ENCODE measurements at regions not wholly inside any gene's neighbourhood (a gene's known extent, or its start where the extent isn't known, plus 50 kb on each side); places are given as distances from the start of the nearest gene placed in this dataset.

DNA sequence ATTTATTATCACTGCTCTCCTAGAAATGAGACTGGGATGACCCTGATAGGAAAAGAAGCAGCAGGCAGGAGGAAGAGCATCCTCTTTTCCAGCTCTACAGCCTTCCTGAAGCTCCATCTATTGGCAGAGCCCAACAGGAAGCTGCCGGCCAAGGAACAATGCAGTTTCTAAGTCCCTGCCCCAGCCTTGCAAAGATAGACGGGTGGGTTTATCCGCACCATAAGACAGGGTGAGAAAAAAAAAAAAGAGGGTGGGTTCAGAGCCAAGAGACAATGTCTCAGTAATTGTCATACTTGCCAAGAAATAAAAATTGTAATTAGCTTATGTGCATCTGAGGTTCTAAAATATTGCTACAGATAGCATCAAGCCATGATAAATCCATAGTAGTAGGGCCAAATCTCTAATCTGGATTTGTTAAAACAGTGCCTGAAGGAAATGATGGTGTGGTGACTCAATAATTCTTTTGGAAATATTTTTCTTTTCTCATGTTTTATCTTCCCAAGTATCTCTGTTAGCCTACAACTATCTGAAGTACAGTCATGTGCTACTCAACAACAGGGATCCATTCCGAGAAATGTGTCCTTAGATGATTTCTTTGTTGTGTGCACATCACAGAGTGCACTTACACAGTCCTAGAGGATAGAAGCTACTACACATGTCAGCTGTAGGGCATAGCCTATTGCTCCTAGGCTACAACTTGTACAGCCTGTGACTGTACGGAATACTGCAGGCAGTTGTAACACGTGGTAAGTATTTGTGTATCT, 242.9 kb upstream of the CXCL12 start:
- no peak for DNase-seq

DNA sequence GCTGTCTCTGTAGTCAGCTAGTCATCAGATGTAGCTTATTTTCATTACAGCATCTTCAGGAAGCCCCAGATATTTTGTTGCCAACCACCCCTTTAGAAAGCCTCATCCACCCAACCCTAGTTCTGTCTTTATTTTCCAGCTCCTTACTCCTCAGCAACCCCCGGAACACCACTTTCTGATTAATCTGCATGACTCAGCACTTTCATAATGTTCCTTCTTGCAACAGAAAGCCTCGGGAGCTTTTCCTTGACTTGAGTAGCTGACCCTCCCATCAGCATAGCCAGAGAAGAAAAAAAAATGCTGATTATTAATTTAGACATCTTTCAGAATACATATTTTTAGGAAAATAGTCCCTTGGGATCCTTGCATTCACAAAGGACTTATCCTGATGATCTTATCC, 244.0 kb upstream of the CXCL12 start:
- DNase-seq: no peak

DNA sequence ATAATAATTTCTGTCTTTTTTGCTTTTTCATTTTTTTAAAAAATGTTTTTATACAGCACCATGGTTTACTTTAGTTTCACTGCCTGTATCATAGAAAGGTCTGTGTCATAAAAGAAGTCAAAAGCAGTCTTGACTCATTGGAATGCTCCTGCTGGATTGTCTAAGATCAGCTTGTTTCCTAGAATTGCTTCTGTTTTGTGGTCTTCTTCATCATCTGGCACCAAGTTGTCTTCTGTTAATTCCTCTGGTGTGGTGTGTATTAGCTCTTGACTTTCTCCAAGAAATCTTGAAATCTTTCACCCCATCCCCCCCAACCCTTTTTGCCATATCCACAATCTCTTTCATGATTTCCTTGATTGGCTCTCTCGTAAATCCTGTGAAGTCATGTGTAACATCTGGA, 250.3 kb upstream of the CXCL12 start:
- no peak for DNase-seq

DNA sequence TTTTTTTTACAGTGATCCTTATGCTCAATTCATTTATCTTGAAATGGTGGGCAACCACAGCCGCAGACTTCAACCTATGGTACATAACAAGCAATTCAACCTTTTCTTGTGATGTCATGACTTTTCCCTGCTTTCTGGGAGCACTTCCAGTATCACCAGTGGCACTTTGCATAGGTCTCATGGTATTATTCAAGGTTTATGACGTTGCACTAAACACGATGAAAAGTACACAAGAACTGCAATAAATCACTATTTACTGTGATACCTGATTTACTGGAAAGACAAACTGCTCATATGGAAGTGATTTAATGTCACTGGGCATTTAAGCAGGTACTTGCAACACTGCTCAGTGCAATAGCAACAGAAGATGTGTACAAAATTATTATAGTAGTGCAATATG, 251.7 kb upstream of the CXCL12 start:
- DNase-seq: no peak

DNA sequence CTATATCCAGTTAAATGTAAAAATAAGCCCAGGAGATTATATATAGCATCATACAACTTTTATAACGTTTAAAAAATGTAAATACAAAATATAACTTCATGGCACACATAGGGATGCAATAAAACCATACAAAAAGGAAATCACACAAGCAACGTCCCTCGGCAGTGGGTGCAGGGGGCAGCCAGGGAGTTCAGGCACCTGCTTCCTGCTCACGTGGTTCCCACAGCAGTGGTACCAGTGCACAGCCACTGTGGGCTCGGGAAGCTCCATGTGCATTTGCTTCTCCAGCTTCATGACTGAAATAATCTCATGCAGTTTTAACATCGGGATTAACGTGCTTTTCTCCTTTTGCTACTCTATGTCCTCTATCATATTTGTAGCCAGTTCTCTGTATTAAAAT, 255.5 kb upstream of the CXCL12 start:
- no peak for DNase-seq

DNA sequence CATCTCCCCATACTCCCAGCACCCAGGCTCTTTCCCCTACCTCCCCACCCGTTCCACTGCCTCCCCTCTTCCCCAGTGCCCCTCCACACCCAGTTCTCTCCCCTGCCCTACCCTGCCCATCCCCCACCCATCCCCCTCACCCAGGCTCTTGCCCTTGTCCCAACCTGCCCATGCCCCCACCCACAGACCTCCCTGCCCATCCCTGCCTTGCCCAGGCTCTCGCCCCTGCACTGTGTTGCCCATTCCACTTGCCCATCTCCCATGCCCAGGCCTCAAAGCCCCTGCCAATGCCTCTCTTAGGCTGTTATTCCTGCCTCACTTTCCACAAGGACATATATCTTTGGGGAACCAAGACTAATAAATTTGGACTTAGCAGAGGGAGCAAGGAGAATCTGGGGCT, 262.6 kb upstream of the CXCL12 start:
- DNase-seq: no peak

DNA sequence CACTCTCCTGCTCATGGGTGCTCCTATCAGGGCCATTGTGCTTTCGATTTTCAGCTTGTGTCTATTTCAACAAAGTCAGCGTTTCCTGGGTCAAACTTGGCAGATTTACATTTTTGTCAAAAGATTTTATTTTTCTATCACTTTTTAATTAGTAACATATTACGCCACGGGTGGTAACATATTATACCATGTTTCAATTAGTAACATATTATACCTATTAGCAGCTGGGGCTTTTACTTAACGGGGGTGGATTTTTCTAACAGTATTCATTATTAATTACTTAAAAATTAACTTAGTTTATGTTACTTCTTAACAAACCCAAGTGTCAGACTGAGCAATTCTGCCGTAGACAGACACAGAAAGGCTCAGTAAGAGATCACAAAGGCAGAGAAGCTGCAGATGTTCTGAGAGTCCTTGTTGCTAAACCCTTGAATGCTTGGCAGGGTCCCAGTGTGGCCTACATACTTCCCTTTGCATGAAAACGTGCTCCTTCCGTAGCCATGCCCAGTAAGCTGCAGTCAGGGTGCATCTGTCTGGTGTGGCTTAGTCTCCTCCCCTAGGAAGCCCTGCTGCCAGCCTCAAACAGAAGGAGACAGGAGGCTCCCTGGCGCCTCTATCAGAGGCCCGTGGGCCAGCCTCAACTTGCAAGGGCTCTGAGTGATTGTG, 263.1 kb upstream of the CXCL12 start:
- DNase-seq: no peak

DNA sequence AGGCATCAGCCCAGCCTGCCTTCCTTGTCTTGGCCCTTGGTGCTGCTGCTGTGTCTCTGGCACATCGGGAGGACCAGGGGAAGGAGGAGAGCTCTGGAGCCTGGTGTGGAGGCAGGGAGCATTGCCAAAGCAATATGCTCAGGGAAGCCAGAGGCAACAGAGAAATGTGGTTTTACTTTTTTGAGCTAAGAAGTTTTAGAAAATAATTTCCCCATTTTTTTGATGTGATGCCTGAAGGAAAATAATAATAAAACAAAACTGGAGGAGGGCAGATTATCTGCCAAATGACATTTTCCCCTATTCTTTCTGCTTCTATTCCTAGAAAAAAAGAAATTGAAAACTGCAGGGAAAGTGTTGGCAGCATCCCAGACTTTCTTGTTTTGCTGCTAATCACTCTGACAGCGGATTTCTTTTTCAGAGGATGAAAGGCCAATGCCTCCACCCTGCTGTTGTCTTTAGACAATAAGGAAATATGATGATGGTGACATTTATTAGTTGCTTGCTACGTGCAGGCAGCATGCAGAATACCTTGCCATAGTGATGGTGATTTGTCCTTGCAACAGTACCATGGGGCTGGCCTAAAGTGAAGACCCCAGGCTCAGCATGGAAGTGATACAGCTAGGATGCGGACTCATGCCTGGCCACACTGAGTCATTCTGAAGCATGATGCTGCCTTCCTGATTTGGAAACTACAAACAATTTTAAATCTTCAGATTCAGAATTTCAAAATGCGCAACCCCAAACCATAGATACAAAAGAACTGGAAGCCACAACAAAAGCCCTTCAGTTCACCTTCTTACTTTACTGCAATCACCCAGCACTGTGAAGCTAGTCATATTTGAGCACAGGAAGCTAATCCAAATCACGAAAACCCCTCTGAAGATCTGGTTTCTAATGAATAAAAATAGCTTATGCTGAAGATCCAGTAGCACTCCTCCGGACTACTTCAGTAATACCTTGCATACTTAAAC, 260.2 kb upstream of the TMEM72 start:
- no peak for DNase-seq

DNA sequence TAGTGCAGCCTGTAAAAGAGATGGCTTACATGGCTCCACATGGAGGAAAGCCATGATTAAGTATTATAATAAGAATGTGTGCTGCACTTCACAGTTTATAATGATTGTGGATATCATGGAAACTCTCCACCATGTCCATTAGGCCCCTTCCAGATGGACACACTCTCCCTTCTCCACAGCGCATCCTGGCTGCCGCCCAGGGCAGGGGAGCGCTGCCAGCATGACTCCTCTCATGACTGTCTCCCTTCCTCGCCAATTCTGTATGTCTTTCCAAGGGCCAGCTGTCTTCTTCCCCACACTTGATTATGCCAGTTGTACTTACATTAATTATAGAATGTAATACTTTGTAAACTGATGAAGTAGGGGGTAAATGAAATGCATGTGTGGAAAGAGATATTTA, 259.3 kb upstream of the TMEM72 start:
- DNase-seq: no peak

DNA sequence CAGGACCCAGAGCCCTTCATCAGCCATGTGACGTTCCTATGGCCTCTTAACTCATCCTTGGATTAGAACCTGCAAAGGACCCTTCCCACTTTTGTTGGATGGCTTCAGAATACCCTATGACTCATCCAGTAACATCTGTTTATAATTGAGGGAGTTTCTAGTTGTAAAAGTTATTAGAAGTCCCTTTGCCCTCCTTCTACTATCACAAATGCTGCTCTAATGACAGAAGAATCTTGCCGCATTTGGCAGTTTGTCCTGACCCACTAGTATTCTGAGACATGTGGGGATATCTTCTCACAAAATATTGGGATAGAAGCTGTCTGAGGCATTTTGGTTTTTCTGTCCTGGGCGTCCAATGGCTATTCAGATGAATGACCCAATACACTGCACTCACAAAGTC, 251.8 kb upstream of the TMEM72 start:
- no peak for DNase-seq

DNA sequence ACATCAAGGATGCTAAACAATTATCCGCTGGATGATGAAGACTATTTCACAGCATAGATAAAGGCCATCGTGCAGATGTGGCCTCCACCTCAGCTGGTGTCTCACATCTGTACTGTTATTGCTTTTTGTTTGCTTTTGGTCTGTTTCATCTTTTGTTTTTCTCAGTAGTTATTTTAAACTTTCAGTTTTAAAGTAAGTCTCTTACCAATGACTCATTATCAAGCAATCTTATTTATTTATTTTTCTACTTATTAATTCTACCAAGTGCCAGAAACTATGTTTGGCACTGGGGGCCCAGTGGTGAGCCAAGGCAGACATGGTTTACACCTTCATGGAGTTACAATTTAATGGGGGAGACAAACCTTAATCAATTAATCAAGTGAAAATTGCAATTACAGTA, 250.9 kb upstream of the TMEM72 start:
- DNase-seq: no peak

DNA sequence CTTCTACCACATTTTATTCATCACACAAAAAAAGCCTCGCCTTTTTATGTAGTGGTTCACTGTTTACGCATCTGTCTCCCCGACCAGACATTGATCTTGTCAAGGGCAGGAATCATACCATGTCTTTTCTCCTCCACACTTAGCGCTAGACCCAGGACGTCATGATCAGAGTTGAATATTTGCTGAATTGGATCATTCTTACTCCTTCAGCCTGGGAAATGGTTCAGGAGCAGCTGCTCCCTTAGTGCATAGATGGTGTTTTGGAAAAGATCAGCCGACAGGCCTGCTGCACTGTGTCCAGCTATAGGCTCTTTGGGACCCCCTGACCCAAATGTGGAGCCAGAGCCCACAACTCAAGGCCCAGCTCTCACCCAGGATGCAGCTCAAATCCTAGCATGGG, 249.1 kb upstream of the TMEM72 start:
- no peak for DNase-seq

DNA sequence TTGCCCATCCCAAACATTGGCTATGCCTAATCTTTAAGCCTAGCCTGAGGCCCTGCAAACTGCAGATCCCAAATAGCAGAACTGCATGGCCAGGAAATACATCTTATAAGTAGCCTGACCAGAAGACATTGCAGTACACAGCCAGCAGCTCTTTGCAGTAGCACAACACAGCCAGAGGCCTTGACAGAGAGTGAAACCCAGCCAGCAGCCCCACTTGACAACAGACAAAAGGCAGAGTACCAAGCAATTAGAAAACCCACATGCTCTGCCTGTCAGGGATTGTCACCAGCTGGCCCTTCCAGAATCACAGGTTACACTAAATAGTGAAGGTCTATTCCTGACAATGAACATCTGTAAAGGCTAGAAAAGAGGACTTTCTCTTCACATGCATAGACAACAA, 242.8 kb upstream of the TMEM72 start:
- DNase-seq: no peak

DNA sequence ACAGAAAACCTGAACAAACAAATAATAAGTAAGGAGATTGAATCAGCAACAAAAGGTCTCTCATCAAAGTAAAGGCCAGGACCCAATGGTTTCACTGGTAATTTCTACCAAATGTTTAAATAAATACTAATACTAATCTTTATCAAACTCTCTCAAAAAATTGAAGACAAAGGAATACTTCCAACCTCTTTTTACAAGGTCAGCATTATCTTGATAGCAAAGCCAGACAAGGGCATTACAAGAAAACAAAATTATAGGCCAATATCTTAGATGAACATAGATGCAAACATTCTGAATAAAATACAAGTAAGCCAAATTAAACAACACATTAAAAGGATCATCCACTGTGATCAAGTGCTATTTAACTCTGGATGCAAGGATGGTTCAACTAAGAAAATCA, 239.8 kb upstream of the TMEM72 start:
- no peak for DNase-seq

DNA sequence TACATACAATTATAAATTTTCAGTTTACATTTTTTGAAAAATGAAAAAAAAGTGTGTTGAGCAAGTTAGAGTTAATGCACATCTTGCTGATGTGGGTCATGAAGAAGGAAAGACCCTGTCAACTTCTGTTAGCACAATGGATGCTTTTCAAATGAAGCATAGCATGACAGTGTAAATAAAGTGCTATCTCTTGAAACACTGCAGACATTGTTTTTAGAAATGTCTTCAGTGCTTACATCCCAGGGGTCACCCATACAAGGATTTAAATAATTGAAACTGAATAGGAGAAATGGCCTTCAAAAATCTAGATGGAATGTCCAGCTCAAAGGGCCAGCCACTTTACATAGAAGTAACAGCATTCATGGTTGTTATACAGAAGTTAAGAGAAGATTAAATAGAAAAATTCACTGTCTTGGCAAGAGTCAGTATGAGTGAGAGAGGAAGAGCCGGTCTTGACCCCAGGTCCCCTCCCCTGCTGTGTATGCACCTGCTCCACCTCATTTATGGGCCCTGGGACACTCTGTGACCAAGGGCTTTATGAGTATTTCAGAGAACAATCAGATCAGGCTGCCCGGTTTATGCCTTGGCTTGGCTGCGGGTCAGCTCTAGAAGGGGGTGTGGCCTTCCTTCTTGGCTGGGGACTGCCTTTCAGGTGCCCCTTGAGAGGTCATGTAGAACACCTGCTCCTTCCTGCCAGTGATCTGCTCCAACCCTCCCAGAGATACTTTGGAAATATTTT, 237.7 kb upstream of the TMEM72 start:
- peak; percentile 2 for DNase-seq

DNA sequence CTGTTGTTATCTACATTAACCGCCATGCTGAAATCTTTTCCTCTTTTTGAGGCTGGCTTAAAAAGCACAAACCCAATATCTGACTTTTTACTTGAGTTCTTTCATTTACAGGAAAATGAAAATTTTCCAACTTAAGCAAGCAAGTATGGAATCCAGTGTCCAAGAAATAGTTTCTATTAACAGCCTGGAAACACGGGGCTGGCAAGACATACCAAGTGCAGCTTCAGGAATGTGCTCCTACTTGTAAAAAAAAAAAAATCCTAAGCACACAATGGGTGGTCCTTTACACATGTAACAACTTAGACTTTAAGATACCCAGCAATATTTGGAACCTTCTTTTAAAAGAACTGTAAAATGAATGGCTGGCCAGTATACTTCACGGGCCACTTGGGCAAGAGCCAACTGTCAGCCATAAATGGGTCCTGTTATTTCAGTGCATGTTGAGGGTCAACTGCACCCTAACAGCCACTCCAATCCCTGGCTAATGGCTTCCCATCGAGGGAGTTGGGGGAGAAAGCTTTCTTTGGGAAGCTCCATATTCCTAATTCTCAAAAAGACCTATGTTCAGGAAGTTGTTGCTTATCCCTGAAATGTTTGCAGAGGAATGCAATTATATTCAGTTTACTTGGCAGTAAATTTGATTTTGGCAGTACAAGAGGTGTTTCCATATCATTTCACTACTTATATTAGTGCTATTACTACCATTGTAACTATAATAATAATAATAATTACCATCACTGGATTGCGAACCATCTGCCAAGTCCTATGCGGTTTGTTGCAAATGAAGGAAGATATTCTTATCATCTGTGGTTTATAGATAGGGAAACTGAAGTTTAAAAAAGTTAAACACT, 236.4 kb upstream of the TMEM72 start:
- no peak for DNase-seq

DNA sequence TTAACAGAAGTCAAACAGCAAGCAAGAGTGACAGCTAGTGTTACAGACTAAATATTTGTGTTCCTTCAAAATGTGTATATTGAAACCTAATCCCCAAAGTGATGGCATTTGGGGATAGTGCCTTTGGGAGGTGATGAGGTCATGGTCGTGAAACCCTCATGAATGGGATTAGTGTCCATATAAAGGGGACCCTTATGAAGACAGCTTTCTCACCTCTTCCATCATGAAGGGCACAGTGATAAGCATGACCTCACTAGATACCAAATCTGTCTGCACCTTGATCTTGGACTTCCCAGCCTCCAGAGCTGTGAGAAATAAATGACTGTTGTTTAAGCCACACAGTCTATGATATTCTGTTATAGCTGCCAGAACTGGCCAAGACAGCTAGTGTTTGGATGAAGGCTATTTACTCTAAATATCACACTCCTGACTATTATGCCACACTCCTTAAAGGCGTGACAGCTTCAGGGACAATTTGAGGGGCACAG, 235.7 kb upstream of the TMEM72 start:
- no peak for DNase-seq

DNA sequence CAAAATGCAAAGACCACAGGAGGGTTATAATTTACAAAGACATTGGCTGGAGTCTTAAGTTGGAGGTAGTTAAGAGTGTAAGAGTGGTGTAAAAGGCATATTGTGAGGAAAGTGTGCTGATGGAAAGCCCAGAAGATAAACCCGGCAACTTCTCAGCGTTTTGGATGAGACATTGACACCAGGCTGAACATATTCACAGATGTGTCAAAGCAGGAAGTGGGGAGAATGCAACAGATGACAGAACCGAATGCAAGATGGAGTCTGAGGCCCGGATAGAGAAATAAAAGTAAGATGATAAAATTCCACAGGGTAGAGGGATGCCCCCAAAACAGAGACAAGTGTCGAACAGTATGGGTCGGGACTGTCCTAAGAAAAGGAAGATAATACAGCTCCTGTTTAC, 230.4 kb upstream of the TMEM72 start:
- no peak for DNase-seq

DNA sequence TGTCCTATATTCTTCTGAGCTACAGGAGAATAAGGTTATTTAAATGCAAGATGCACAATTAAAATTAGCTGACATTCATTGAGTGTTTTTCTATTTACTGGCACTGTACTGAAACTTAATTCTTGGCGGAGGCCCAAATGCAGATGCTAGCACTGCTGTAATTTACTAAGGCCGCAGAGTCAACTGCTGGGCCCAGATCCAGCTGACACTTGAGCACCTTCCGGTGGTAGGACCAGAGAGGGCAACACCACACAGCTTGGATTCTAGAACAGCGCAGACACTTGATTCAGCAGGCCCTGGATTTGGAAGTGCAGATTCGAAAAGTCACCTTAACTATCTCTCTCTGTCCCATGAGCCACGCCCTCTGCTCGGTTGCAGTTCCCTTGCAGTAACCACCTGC, 228.6 kb upstream of the TMEM72 start:
- DNase-seq: no peak

DNA sequence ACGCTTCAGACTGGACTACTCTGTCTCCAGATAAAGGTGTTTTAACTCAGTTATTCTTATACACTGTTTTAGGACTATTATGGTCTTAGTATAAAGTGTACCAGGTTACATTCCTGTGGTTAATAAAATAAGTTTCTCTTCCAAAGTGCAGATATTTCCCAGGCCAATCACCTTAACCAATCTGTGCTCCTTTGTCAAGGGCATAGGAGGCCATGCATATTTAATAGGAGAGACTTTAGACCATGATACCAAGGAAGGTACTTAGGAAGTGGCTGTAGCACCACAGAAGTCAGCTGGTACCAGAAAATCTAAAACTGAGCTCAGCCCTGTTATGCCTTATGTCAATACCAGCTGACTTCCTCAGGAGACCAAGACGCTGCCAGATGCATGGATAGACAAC, 226.5 kb upstream of the TMEM72 start:
- no peak for DNase-seq

DNA sequence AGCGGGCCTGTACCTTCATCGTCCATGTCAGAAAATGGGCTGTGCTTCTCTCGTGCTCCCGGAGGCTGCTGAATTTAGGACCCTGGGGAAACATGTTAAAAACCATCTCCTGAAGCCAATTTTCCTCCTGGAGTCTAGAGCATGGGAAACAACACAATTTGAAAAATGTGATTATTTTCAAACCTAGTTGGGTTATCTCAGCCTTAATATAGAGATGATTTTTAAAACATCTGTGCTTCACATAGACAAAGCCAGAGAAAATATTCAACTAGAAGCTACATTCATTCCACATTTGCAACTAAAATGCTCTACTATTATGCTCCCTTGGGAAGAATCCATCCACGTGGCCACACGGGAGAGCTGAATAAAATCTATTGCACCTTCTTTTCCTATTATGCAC, 225.9 kb upstream of the TMEM72 start:
- no peak for DNase-seq

DNA sequence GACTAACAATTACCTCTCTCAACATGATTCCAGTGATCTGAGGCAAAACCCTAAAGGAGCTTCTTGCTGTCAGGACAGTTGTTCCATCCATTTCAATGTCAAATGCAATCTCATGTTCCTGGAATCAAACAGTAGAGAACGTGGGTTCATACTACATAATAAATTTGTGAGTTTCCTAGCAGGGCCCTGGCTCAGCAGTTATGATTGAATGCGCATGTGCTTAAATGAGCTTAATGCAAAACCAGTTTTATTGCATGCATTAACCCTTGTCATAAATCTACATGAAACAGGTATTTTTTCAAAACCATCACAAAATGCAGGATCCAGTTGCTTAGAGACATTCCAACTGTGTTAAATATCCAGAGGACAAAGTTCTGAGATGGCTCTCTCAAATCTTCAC, 225.4 kb upstream of the TMEM72 start:
- DNase-seq: no peak

Measured in NCI-H510A (cell line).